ENCODE measurements at regions not wholly inside any gene's neighbourhood (a gene's known extent, or its start where the extent isn't known, plus 50 kb on each side); places are given as distances from the start of the nearest gene placed in this dataset.

GRCh38 chr22:36084717-36085116, 56.1 kb upstream of the RBFOX2 start:
- CTCF ChIA-PET = no interaction called here
- Histone ChIP-seq H3K9me2 (ENCODE audit: insufficient read depth) (no peaks in the 10 kb centered on the region), H3K9ac (ENCODE audit: low read length) (no peak overlapping the region), H3K4me1 (ENCODE audit: control insufficient read depth in 1 of 2, insufficient read depth in 2 of 2, low read length in 2 of 2) (peaks cover 5 to 13% of the 10 kb centered on the region in 2 experiments; a peak in 3 of 4 replicates), H3K9me3 (ENCODE audit: control insufficient read depth in 1 of 2, insufficient read depth in 1 of 2, low read depth in 1 of 2, low read length in 2 of 2) (no peaks in the 10 kb centered on the region), H3K27ac (ENCODE audit: low read depth, low read length) (no peak overlapping the region), H3K4me3 (replicated peaks in 1 of 2; ENCODE audit: low read depth in 1 of 2, low read length in 2 of 2) (no peak overlapping the region), H4K20me1 (ENCODE audit: insufficient read depth) (no peaks in the 10 kb centered on the region), H3K27me3 (ENCODE audit: insufficient read depth, low read length) (no peaks in the 10 kb centered on the region), H3K79me2 (ENCODE audit: insufficient read depth, low read length) (no peaks in the 10 kb centered on the region), H3K36me3 (ENCODE audit: control insufficient read depth in 1 of 2, insufficient read depth in 2 of 2, low read length in 2 of 2) (no peaks in the 10 kb centered on the region), H2AFZ (ENCODE audit: low read depth, low read length, poor library complexity, severe bottlenecking) (no peak overlapping the region), H3K4me2 (ENCODE audit: low read length) (no peak overlapping the region)
- no TSS peak for BruUV-seq (replicated peaks)
- DNase-seq (ENCODE audit: low read depth, low spot score) = no peak
- no peak for ATAC-seq
- POLR2A ChIA-PET = no interaction called here
- TF ChIP-seq POLR2A (IDR thresholded peaks at IDR 0.05; ENCODE audit: borderline replicate concordance, extremely low read depth, insufficient read depth, insufficient read length) = no peak
- TF ChIP-seq ELF1 (IDR thresholded peaks at IDR 0.05; ENCODE audit: borderline replicate concordance, low read depth) = no peak
- no peak for TF ChIP-seq EZH2 (IDR thresholded peaks at IDR 0.05)
- no peak for TF ChIP-seq CEBPB (IDR thresholded peaks at IDR 0.05; ENCODE audit: low read depth)
- TF ChIP-seq EGR1 (IDR thresholded peaks at IDR 0.05; ENCODE audit: low read depth) = no peak
- no peak for TF ChIP-seq MAX (IDR thresholded peaks at IDR 0.05)
- no peak for TF ChIP-seq SRF (IDR thresholded peaks at IDR 0.05; ENCODE audit: low read depth)
- RAD21 ChIA-PET (ENCODE audit: low non-redundant PET in 1 of 2, low total read pairs in 2 of 2, uncharacterized antibody in 2 of 2, unreplicated experiment in 2 of 2) = no interaction called here
- intact Hi-C loops (cut with micrococcal nuclease) = no loop called here

- H4K20me1 ChIP-seq (ENCODE audit: insufficient read depth) = no peaks in the 10 kb centered on the region
- H3K4me2 ChIP-seq (ENCODE audit: low read length) = no peak overlapping the region
- ChIA-PET POLR2A (no interaction called here), RAD21 (ENCODE audit: low non-redundant PET in 1 of 2, low total read pairs in 2 of 2, uncharacterized antibody in 2 of 2, unreplicated experiment in 2 of 2) (no interaction called here), CTCF (interaction anchor here (1.5 to 4.1 kb wide), 2 partner anchors 14 to 17 kb away, joined by 3 to 21 read pairs; no protein-coding TSS in a partner anchor)
- peaks cover 5 to 13% of the 10 kb centered on the region in 2 experiments; a peak in 3 of 4 replicates for H3K4me1 ChIP-seq (ENCODE audit: control insufficient read depth in 1 of 2, insufficient read depth in 2 of 2, low read length in 2 of 2)
- ATAC-seq = no peak
- H3K9me3 ChIP-seq (ENCODE audit: control insufficient read depth in 1 of 2, insufficient read depth in 1 of 2, low read depth in 1 of 2, low read length in 2 of 2) = no peaks in the 10 kb centered on the region
- no peak overlapping the region for H3K9ac ChIP-seq (ENCODE audit: low read length)
- no peaks in the 10 kb centered on the region for H3K9me2 ChIP-seq (ENCODE audit: insufficient read depth)
- H3K36me3 ChIP-seq (ENCODE audit: control insufficient read depth in 1 of 2, insufficient read depth in 2 of 2, low read length in 2 of 2) = no peaks in the 10 kb centered on the region
- H3K79me2 ChIP-seq (ENCODE audit: insufficient read depth, low read length) = no peaks in the 10 kb centered on the region
- intact Hi-C loops (cut with micrococcal nuclease) = no loop called here
- no peaks in the 10 kb centered on the region for H3K27me3 ChIP-seq (ENCODE audit: insufficient read depth, low read length)
- no peak overlapping the region for H3K4me3 ChIP-seq (replicated peaks in 1 of 2; ENCODE audit: low read depth in 1 of 2, low read length in 2 of 2)
- no peak overlapping the region for H3K27ac ChIP-seq (ENCODE audit: low read depth, low read length)
- BruUV-seq (replicated peaks) = no TSS peak
- DNase-seq (ENCODE audit: low read depth, low spot score) = no peak
- H2AFZ ChIP-seq (ENCODE audit: low read depth, low read length, poor library complexity, severe bottlenecking) = no peak overlapping the region
- TF ChIP-seq POLR2AphosphoS5 (IDR thresholded peaks at IDR 0.05; ENCODE audit: low read depth, low read length) (no peak), ATF3 (IDR thresholded peaks at IDR 0.05) (no peak), SP1 (IDR thresholded peaks at IDR 0.05; ENCODE audit: low read depth) (no peak), CBX3 (IDR thresholded peaks at IDR 0.05; ENCODE audit: low read depth) (no peak), SRF (IDR thresholded peaks at IDR 0.05; ENCODE audit: low read depth) (no peak), POLR2A (IDR thresholded peaks at IDR 0.05; ENCODE audit: borderline replicate concordance, extremely low read depth, insufficient read depth, insufficient read length) (no peak), EZH2phosphoT487 (IDR thresholded peaks at IDR 0.05; ENCODE audit: borderline replicate concordance) (no peak), REST (IDR thresholded peaks at IDR 0.05; ENCODE audit: low read depth) (no peak), ZFX (IDR thresholded peaks at IDR 0.05) (no peak), CTCF (IDR thresholded peaks at IDR 0.05 in 2 of 3, conservative IDR thresholded peaks at IDR 0.05 in 1 of 3; ENCODE audit: borderline replicate concordance in 1 of 3, insufficient read depth in 1 of 3, low read depth in 2 of 3, low read length in 2 of 3) (no peak), RAD21 (IDR thresholded peaks at IDR 0.05; ENCODE audit: low read depth) (no peak), SIN3A (IDR thresholded peaks at IDR 0.05; ENCODE audit: low read depth) (no peak)
Observed at GRCh38 chr22:36083056-36083455, 54.4 kb upstream of the RBFOX2 start.

All from HCT116 (cell line).